GM23338 (cell line): ENCODE measurements at regions not wholly inside any gene's neighbourhood (a gene's known extent, or its start where the extent isn't known, plus 50 kb on each side); places are given as distances from the start of the nearest gene placed in this dataset.

Experiments used
- CREB1 ChIP-seq: fragments of 250-450 bp; sonication (Bioruptor Pico); IDR thresholded peaks from 2 replicates; pipeline ENCODE4 v1.5.0; 2020; ENCODE audit warnings: low read depth, mild to moderate bottlenecking, moderate library complexity
- CTCF ChIP-seq, 2 experiments: fragments of 200-600 bp in 1 of 2; sonication (generic) in 1 of 2; conservative IDR thresholded peaks; 2 replicates each; pipeline versions ENCODE4 v1.5.1 to v1.6.1; 2016 to 2017; ENCODE audit warnings: antibody characterized with exemption in 2 of 2, low read depth in 2 of 2, mild to moderate bottlenecking in 2 of 2, moderate library complexity in 1 of 2
- EZH2 ChIP-seq: fragments of 200-600 bp; sonication (generic); IDR thresholded peaks from one replicate; pipeline ENCODE4 v1.8.0; 2017; ENCODE audit warnings: antibody characterized with exemption, mild to moderate bottlenecking, low read depth; ENCODE audit not compliant: unreplicated experiment
- EZH2phosphoT487 ChIP-seq: fragments of 200-600 bp; sonication (generic); IDR thresholded peaks from one replicate; pipeline ENCODE4 v1.8.1; 2018; ENCODE audit warnings: antibody characterized with exemption; ENCODE audit not compliant: unreplicated experiment
- JUNB ChIP-seq: IDR thresholded peaks from one replicate; pipeline ENCODE4 v1.6.1; 2016; ENCODE audit warnings: antibody characterized with exemption; ENCODE audit not compliant: unreplicated experiment
- STAT1 ChIP-seq: IDR thresholded peaks from one replicate; pipeline ENCODE4 v1.6.1; 2016; ENCODE audit warnings: antibody characterized with exemption; ENCODE audit not compliant: unreplicated experiment
- ZNF114 ChIP-seq: fragments of 250-450 bp; sonication (Bioruptor Pico); IDR thresholded peaks from 2 replicates; pipeline ENCODE4 v1.5.0; 2020; ENCODE audit warnings: mild to moderate bottlenecking, moderate library complexity
- ZNF462 ChIP-seq: fragments of 250-450 bp; sonication (Bioruptor Pico); IDR thresholded peaks from 2 replicates; pipeline ENCODE4 v1.5.0; 2020; ENCODE audit warnings: mild to moderate bottlenecking, moderate library complexity

DNA sequence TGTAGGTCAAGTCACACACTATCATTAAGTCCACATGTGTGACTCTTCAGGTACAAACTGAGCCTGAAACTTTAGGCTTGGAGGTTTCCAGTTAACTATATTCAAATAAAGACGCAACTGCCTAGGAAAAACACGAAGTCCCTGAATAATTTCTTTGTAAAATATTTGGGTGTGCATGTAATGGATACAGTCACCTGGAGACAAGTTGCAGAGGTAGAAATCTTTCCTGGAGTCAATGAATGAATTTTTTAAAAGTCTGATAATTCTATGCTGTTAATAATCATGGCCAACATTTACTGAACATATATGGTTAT, 132.7 kb downstream of the MTX3 start (continued):
- no peak for TF ChIP-seq ZNF462 (CRISPR knock-in tag)
- TF ChIP-seq CREB1 (CRISPR knock-in tag), result no peak
- no peak for TF ChIP-seq JUNB
- no peak for TF ChIP-seq EZH2phosphoT487
- no peak for TF ChIP-seq ZNF114 (CRISPR knock-in tag)
- no peak for TF ChIP-seq CTCF (conservative IDR thresholded peaks at IDR 0.05; ENCODE audit: low read depth in 2 of 2)
- no peak for TF ChIP-seq EZH2
- no peak for TF ChIP-seq STAT1
